ENCODE measurements at regions not wholly inside any gene's neighbourhood (a gene's known extent, or its start where the extent isn't known, plus 50 kb on each side); places are given as distances from the start of the nearest gene placed in this dataset.

DNA sequence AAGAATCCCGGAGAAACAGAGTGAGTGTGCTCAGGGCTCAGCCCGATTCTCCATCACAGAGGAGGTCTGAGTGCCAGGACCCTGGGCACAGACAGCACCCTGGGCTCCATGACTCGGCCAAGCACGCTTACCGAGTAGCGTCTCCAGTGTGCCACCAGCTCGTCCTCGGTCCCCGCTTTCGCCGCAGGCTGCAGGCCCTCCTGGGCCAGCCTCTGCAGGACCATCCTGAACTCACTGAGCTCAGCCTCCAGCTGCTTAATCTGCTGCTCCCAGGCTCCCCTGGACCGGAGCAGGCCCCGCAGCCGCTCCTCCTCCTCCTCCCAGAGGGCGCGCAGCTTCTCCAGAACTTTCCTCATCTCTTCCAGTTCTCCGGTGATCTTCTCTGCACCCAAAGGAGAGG is 61.2 kb downstream of the SYNE3 start:
- no peak for TF ChIP-seq TAF1 (IDR thresholded peaks at IDR 0.05; ENCODE audit: borderline replicate concordance, insufficient read depth, low read length)
- no peak for TF ChIP-seq POLR2AphosphoS5 (IDR thresholded peaks at IDR 0.05; ENCODE audit: low read depth, low read length)
- no peak for TF ChIP-seq SIN3A (IDR thresholded peaks at IDR 0.05; ENCODE audit: borderline replicate concordance, insufficient read depth, low read length)
